ENCODE measurements at regions not wholly inside any gene's neighbourhood (a gene's known extent, or its start where the extent isn't known, plus 50 kb on each side); places are given as distances from the start of the nearest gene placed in this dataset.
"Not testable (repeated sequence)": the region's sequence is repeated elsewhere in the genome, so short reads cannot be mapped to it uniquely, and the experiment has no call there.

DNA sequence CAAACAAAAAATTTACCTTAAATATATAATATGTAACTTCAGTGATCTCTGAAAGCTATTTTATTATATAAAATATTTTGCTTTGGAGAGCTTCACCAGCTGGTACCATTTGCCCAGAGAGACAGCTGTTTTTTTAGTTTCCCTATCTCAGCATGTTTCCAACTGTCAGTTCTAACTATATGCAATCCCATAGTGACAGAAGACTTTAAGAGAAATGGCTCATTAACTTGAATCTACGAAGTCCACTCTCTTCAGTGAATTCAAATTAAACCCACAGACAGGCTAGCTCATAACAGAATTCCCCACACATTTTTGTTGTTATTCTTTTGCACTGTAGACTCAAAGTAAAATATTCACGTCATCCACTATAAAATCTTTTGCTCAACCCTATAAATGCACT is 251.8 kb upstream of the POU5F2 start:
- no peaks in the 10 kb centered on the region for H3K9me2 ChIP-seq (replicated peaks; ENCODE audit: insufficient read depth, low read length)
- no peak overlapping the region for H3K9ac ChIP-seq (ENCODE audit: low read length)
- H3K27me3 ChIP-seq (ENCODE audit: low read length): no peaks in the 10 kb centered on the region
- no peaks in the 10 kb centered on the region for H3K79me2 ChIP-seq (ENCODE audit: low read length)
- H3K4me2 ChIP-seq (ENCODE audit: low read depth, low read length, poor library complexity, severe bottlenecking): no peak overlapping the region
- H3K9me3 ChIP-seq (ENCODE audit: low read length): no peaks in the 10 kb centered on the region; the same call in 1 of the 2 replicates
- no peaks in the 10 kb centered on the region for H4K20me1 ChIP-seq (ENCODE audit: insufficient read depth, low read depth, low read length)
- DNase-seq: no peak
- H3K36me3 ChIP-seq (ENCODE audit: insufficient read depth, low read length): no peaks in the 10 kb centered on the region
- H2AFZ ChIP-seq (ENCODE audit: low read length): no peak overlapping the region
- H3K4me3 ChIP-seq (ENCODE audit: low read length): no peak overlapping the region
- no peaks in the 10 kb centered on the region for H3K4me1 ChIP-seq (ENCODE audit: low read length)
- no peak overlapping the region for H3K27ac ChIP-seq (ENCODE audit: low read length)

DNA sequence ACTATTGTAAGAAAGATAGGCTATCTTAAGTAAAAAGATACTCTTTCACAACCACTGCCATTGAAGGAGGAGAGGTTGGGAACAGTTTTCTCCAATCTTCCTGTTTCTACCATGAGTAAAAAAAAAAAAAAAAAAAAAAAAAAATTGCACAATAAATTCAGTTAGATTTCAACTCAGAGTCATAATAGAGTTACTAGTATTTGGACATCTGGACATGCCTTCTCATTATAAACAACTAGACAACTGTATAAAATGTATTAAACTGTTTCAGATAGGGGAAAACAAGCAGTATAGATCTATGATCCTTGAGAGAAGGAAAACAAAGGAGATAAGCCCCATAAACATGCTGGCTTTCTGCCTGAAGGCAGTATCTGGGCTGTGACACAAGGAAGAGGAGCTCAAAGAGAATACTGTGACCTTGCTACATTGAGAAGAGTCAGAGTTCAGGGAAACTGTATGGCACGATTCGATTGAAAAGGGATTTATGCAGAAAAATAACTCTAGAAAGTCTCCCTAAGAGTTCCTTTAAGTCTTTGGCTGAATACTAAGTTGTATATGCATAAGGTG is 249.2 kb upstream of the POU5F2 start:
- Histone ChIP-seq H3K27ac (ENCODE audit: low read length) (no peak overlapping the region), H3K4me3 (ENCODE audit: low read length) (no peak overlapping the region), H3K4me1 (ENCODE audit: low read length) (no peaks in the 10 kb centered on the region), H2AFZ (ENCODE audit: low read length) (no peak overlapping the region), H3K9me2 (replicated peaks; ENCODE audit: insufficient read depth, low read length) (no peaks in the 10 kb centered on the region), H3K27me3 (ENCODE audit: low read length) (no peaks in the 10 kb centered on the region), H3K79me2 (ENCODE audit: low read length) (no peaks in the 10 kb centered on the region), H3K9me3 (ENCODE audit: low read length) (no peaks in the 10 kb centered on the region; the same call in 1 of the 2 replicates), H3K4me2 (ENCODE audit: low read depth, low read length, poor library complexity, severe bottlenecking) (no peak overlapping the region), H3K36me3 (ENCODE audit: insufficient read depth, low read length) (no peaks in the 10 kb centered on the region), H3K9ac (ENCODE audit: low read length) (no peak overlapping the region), H4K20me1 (ENCODE audit: insufficient read depth, low read depth, low read length) (no peaks in the 10 kb centered on the region)
- no peak for DNase-seq

DNA sequence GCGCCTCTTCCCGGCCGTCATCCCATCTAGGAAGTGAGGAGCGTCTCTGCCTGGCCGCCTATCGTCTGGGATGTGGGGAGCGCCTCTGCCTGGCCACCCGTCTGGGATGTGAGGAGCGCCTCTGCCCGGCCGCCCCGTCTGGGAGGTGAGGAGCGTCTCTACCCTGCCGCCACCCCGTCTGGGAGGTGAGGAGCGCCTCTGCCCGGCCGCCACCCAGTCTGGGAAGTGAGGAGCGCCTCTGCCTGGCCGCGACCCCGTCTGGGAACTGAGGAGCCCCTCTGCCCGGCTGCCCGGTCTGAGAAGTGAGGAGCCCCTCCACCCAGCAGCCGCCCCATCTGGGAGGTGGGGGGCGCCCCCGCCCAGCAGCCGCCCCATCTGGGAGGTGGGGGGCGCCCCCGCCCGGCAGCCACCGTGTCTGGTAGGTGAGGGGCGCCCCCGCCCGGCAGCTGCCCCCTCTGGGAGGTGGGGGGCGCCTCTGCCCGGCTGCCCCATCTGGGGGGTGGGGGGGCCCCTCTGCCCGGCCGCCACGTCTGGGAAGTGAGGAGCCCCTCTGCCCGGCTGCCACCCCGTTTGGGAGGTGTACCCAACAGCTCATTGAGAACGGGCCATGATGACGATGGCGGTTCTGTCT is 244.7 kb upstream of the POU5F2 start:
- H3K27me3 ChIP-seq (ENCODE audit: low read length); H3K36me3 ChIP-seq (ENCODE audit: insufficient read depth, low read length); H3K4me2 ChIP-seq (ENCODE audit: low read depth, low read length, poor library complexity, severe bottlenecking); H3K27ac ChIP-seq (ENCODE audit: low read length); H3K9me3 ChIP-seq (ENCODE audit: low read length); H3K79me2 ChIP-seq (ENCODE audit: low read length); H2AFZ ChIP-seq (ENCODE audit: low read length); H3K9ac ChIP-seq (ENCODE audit: low read length); DNase-seq; H3K4me3 ChIP-seq (ENCODE audit: low read length); H3K9me2 ChIP-seq (replicated peaks; ENCODE audit: insufficient read depth, low read length); H3K4me1 ChIP-seq (ENCODE audit: low read length); H4K20me1 ChIP-seq (ENCODE audit: insufficient read depth, low read depth, low read length): not testable (repeated sequence)

DNA sequence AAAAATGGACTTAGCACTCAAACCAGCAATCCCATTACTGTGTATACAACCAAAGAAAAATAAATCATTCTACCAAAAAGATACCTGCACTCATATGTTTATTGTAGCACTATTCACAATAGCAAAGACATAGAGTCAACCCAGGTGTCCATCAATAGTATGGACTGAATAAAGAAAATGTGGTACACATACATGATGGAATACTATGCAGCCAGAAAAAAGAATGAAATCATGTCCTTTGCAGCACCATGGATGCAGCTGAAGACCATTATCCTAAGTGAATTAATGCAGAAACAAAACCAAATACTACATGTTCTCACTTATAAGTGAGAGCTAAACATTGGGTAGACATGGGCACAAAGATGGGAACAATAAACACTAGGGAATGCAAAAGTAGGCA is 236.8 kb upstream of the POU5F2 start:
- no peaks in the 10 kb centered on the region for H3K4me1 ChIP-seq (ENCODE audit: low read length)
- no peaks in the 10 kb centered on the region for H4K20me1 ChIP-seq (ENCODE audit: insufficient read depth, low read depth, low read length)
- no peak overlapping the region for H3K27ac ChIP-seq (ENCODE audit: low read length)
- H2AFZ ChIP-seq (ENCODE audit: low read length): no peak overlapping the region
- H3K9ac ChIP-seq (ENCODE audit: low read length): no peak overlapping the region
- H3K4me3 ChIP-seq (ENCODE audit: low read length): no peak overlapping the region
- no peaks in the 10 kb centered on the region for H3K27me3 ChIP-seq (ENCODE audit: low read length)
- no peaks in the 10 kb centered on the region for H3K9me2 ChIP-seq (replicated peaks; ENCODE audit: insufficient read depth, low read length)
- DNase-seq: no peak
- no peak overlapping the region for H3K4me2 ChIP-seq (ENCODE audit: low read depth, low read length, poor library complexity, severe bottlenecking)
- H3K36me3 ChIP-seq (ENCODE audit: insufficient read depth, low read length): no peaks in the 10 kb centered on the region
- H3K9me3 ChIP-seq (ENCODE audit: low read length): peaks cover 20% of the 10 kb centered on the region
- H3K79me2 ChIP-seq (ENCODE audit: low read length): no peaks in the 10 kb centered on the region

DNA sequence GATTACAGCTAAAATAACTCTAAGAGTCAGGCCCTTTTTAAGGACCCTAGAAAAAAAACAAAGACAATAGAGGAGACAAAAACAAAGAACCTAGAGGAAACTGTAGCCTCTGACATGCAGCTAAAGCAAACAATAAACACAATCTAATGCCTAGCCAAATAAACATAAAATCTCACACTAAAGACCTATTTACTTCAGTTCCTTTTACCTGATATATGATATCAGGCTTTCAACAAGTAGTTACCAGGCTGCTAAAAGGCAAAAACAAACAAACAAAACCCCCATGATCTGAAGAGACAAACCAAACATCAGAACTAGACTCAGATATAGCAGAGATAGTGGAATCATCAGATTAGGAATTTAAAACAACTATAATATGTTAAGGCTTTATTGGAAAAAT is 226.5 kb upstream of the POU5F2 start:
- no peak overlapping the region for H3K4me2 ChIP-seq (ENCODE audit: low read depth, low read length, poor library complexity, severe bottlenecking)
- H3K4me3 ChIP-seq (ENCODE audit: low read length): no peak overlapping the region
- no peak for DNase-seq
- no peaks in the 10 kb centered on the region for H3K4me1 ChIP-seq (ENCODE audit: low read length)
- H3K9me3 ChIP-seq (ENCODE audit: low read length): no peaks in the 10 kb centered on the region; the same call in 1 of the 2 replicates
- no peak overlapping the region for H2AFZ ChIP-seq (ENCODE audit: low read length)
- H3K36me3 ChIP-seq (ENCODE audit: insufficient read depth, low read length): no peaks in the 10 kb centered on the region
- H4K20me1 ChIP-seq (ENCODE audit: insufficient read depth, low read depth, low read length): no peaks in the 10 kb centered on the region
- no peaks in the 10 kb centered on the region for H3K9me2 ChIP-seq (replicated peaks; ENCODE audit: insufficient read depth, low read length)
- no peaks in the 10 kb centered on the region for H3K27me3 ChIP-seq (ENCODE audit: low read length)
- H3K79me2 ChIP-seq (ENCODE audit: low read length): no peaks in the 10 kb centered on the region
- no peak overlapping the region for H3K27ac ChIP-seq (ENCODE audit: low read length)
- H3K9ac ChIP-seq (ENCODE audit: low read length): no peak overlapping the region

DNA sequence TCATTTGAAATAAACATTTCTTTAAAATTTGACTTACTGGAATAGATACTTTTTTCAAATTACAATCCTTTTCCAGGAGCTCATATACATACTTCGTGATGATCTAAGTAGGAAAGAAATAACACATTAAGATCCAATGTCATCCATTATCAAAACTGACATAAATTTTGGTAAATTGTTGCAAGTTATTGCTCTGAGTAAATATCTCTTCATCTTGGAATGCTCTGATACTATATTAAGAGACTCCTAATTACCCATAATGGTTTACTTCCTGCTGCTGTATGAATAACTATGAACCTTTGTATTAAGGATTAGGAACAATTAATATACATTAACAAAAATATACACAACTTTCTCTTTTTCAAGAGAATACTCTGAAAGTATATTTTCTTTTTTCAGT is 223.0 kb upstream of the POU5F2 start:
- H4K20me1 ChIP-seq (ENCODE audit: insufficient read depth, low read depth, low read length): no peaks in the 10 kb centered on the region
- H3K9ac ChIP-seq (ENCODE audit: low read length): no peak overlapping the region
- H3K79me2 ChIP-seq (ENCODE audit: low read length): no peaks in the 10 kb centered on the region
- DNase-seq: no peak
- H3K27ac ChIP-seq (ENCODE audit: low read length): no peak overlapping the region
- H3K4me1 ChIP-seq (ENCODE audit: low read length): no peaks in the 10 kb centered on the region
- H3K36me3 ChIP-seq (ENCODE audit: insufficient read depth, low read length): no peaks in the 10 kb centered on the region
- H3K4me2 ChIP-seq (ENCODE audit: low read depth, low read length, poor library complexity, severe bottlenecking): no peak overlapping the region
- no peaks in the 10 kb centered on the region; the same call in 1 of the 2 replicates for H3K9me3 ChIP-seq (ENCODE audit: low read length)
- no peak overlapping the region for H2AFZ ChIP-seq (ENCODE audit: low read length)
- H3K4me3 ChIP-seq (ENCODE audit: low read length): no peak overlapping the region
- no peaks in the 10 kb centered on the region for H3K27me3 ChIP-seq (ENCODE audit: low read length)
- no peaks in the 10 kb centered on the region for H3K9me2 ChIP-seq (replicated peaks; ENCODE audit: insufficient read depth, low read length)

DNA sequence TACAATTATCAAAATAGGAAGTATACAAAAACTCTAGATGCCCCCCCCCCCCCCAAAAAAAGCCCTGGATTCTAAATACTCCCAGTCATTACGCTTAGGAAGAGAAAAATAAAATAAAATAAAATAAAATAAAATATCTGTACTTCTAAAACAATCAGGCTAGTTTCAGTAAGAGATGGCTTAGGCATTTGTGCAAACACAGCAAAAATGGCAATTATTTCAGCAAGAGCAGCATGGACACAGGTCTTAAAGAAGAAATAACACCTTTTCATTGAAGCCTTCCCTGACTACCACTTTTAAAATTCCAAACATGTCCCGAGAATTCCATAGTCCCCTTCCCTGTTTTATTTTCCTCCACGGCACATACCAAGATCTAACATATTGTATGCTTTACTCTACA is 218.6 kb upstream of the POU5F2 start:
- H3K9me2 ChIP-seq (replicated peaks; ENCODE audit: insufficient read depth, low read length): no peaks in the 10 kb centered on the region
- H2AFZ ChIP-seq (ENCODE audit: low read length): no peak overlapping the region
- H3K9ac ChIP-seq (ENCODE audit: low read length): no peak overlapping the region
- no peak overlapping the region for H3K4me2 ChIP-seq (ENCODE audit: low read depth, low read length, poor library complexity, severe bottlenecking)
- H3K27ac ChIP-seq (ENCODE audit: low read length): no peak overlapping the region
- H4K20me1 ChIP-seq (ENCODE audit: insufficient read depth, low read depth, low read length): no peaks in the 10 kb centered on the region
- DNase-seq: no peak
- H3K79me2 ChIP-seq (ENCODE audit: low read length): no peaks in the 10 kb centered on the region
- no peaks in the 10 kb centered on the region for H3K4me1 ChIP-seq (ENCODE audit: low read length)
- H3K4me3 ChIP-seq (ENCODE audit: low read length): no peak overlapping the region
- H3K9me3 ChIP-seq (ENCODE audit: low read length): no peaks in the 10 kb centered on the region; the same call in 1 of the 2 replicates
- no peaks in the 10 kb centered on the region for H3K36me3 ChIP-seq (ENCODE audit: insufficient read depth, low read length)
- H3K27me3 ChIP-seq (ENCODE audit: low read length): no peaks in the 10 kb centered on the region

DNA sequence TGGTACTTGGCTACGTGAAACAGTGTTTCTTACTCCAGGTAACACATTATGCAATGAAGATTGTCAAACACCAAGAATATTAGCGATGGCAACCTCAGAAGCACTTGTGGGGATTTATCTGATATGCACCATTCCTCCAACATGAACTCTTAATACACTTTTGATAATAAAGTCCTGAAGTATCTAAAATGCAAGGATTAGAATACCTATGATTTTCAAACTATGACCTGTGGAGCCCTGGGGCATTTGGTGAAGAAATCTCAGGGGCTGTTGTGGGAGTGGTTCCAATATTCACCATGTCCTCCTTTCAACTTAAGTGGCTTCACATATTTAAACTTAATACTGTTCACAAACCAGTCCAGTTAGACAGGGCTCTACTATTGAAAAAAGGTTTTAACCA is 214.6 kb upstream of the POU5F2 start:
- no peaks in the 10 kb centered on the region for H4K20me1 ChIP-seq (ENCODE audit: insufficient read depth, low read depth, low read length)
- H3K4me2 ChIP-seq (ENCODE audit: low read depth, low read length, poor library complexity, severe bottlenecking): no peak overlapping the region
- no peaks in the 10 kb centered on the region for H3K4me1 ChIP-seq (ENCODE audit: low read length)
- H3K79me2 ChIP-seq (ENCODE audit: low read length): no peaks in the 10 kb centered on the region
- DNase-seq: no peak
- H3K9me3 ChIP-seq (ENCODE audit: low read length): no peaks in the 10 kb centered on the region
- no peak overlapping the region for H3K27ac ChIP-seq (ENCODE audit: low read length)
- no peaks in the 10 kb centered on the region for H3K9me2 ChIP-seq (replicated peaks; ENCODE audit: insufficient read depth, low read length)
- H3K4me3 ChIP-seq (ENCODE audit: low read length): no peak overlapping the region
- H3K27me3 ChIP-seq (ENCODE audit: low read length): no peaks in the 10 kb centered on the region
- no peak overlapping the region for H2AFZ ChIP-seq (ENCODE audit: low read length)
- no peak overlapping the region for H3K9ac ChIP-seq (ENCODE audit: low read length)
- no peaks in the 10 kb centered on the region for H3K36me3 ChIP-seq (ENCODE audit: insufficient read depth, low read length)
